Type B pancreatic cell (in vitro differentiated cells): ENCODE measurements at regions not wholly inside any gene's neighbourhood (a gene's known extent, or its start where the extent isn't known, plus 50 kb on each side); places are given as distances from the start of the nearest gene placed in this dataset.
A peak's percentile ranks its signal among the peaks of the same experiment; 100 is the strongest.

ENCODE experiments used
- DNase-seq: peaks from one replicate; pipeline ENCODE4 v3.0.0; 2021; ENCODE audit warnings: mixed read lengths; ENCODE audit not compliant: unreplicated experiment; ENCODE audit errors: extremely low spot score
- H3K27ac Mint-ChIP-seq: 2 replicates; pipeline ENCODE4 v1.8.0; 2021; ENCODE audit warnings: mild to moderate bottlenecking, mixed read lengths
- H3K27me3 Mint-ChIP-seq: 2 replicates; pipeline ENCODE4 v1.8.0; 2021; ENCODE audit warnings: mixed read lengths
- H3K36me3 Mint-ChIP-seq: 2 replicates; pipeline ENCODE4 v1.8.0; 2021; ENCODE audit warnings: mixed read lengths
- H3K4me1 Mint-ChIP-seq: one replicate; pipeline ENCODE4 v1.8.0; 2021; ENCODE audit warnings: mixed read lengths; ENCODE audit not compliant: unreplicated experiment
- H3K4me3 Mint-ChIP-seq: 2 replicates; pipeline ENCODE4 v1.8.0; 2021; ENCODE audit warnings: mild to moderate bottlenecking, mixed read lengths
- H3K9me3 Mint-ChIP-seq: 2 replicates; pipeline ENCODE4 v1.8.0; 2021; ENCODE audit warnings: mixed read lengths
- TF ChIP-seq, protein P1 (sequence below): fragments of 200-600 bp; sonication (generic); conservative IDR thresholded peaks from 2 replicates; pipeline ENCODE4 v1.5.0; 2021; ENCODE audit warnings: antibody characterized with exemption, mild to moderate bottlenecking

- TF ChIP-seq, protein P1, sequence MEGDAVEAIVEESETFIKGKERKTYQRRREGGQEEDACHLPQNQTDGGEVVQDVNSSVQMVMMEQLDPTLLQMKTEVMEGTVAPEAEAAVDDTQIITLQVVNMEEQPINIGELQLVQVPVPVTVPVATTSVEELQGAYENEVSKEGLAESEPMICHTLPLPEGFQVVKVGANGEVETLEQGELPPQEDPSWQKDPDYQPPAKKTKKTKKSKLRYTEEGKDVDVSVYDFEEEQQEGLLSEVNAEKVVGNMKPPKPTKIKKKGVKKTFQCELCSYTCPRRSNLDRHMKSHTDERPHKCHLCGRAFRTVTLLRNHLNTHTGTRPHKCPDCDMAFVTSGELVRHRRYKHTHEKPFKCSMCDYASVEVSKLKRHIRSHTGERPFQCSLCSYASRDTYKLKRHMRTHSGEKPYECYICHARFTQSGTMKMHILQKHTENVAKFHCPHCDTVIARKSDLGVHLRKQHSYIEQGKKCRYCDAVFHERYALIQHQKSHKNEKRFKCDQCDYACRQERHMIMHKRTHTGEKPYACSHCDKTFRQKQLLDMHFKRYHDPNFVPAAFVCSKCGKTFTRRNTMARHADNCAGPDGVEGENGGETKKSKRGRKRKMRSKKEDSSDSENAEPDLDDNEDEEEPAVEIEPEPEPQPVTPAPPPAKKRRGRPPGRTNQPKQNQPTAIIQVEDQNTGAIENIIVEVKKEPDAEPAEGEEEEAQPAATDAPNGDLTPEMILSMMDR, result no peak
- Mint-ChIP-seq H3K27ac (no peak overlapping the region), H3K9me3 (peaks cover 3% of the 10 kb centered on the region), H3K27me3 (peaks cover 23% of the 10 kb centered on the region), H3K4me1 (no peaks in the 10 kb centered on the region), H3K4me3 (no peak overlapping the region), H3K36me3 (no peaks in the 10 kb centered on the region)
- no peak for DNase-seq
Measured at GRCh38 chr10:130750441-130750840, 561.1 kb downstream of the TCERG1L start.

DNA sequence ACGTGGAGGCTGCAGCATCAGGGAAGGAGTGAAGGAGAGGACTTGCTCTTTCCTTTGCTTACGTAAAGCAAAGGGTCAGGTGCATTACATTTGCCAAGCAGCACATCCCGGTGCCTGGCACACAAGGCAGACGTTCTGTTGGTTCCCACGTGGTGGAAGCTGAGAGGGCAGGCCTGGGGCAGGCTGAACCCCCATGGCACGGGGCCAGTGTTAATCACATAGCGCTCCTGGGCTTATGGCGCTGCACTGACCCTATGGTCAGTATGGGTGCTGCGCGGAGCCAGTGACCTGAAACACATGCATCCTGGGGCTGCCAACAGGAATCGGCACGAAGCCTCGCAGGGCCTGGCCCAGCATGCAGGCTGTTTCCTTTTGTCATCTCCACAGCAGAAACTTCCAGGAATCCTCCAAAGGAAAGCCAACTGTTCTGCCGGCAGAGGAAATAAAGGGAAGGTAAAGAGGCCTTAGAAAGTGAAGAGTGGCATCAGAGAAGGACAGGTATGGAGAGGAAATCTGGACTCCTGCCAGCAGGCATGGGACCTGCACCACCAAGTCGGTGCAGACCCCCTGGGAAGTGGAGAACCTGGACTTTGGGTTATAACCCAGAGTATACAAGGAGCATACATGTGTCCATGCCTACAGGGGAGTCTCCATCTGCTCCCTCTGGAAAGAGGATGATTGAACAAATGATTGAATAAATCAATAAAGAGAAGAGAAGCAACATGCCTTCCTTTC is 560.2 kb downstream of the TCERG1L start:
- Mint-ChIP-seq H3K36me3 (no peaks in the 10 kb centered on the region), H3K9me3 (peaks cover 6% of the 10 kb centered on the region), H3K4me1 (no peaks in the 10 kb centered on the region), H3K4me3 (no peak overlapping the region), H3K27ac (no peak overlapping the region), H3K27me3 (peaks cover 20% of the 10 kb centered on the region)
- TF ChIP-seq, protein P1, result no peak
- peak; percentile 45 for DNase-seq

DNA sequence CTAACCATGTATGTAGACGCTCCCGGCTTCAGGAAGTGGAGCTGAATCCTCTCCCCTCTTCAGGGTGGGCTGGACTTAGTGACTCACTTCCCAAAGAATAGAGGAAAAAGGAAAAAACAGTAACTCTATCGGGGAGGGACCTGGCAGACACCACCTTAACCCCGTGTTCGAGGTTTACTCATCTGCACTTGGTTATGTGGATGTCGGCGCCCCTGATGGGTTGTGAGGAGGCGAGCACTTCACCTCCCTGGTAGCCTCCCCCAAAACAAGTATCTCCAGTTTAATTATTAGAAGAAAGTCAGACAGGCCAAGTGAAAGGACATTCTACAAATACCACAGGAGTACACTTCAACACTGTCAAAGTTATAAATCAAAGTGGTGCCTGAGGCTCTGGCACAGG is 559.7 kb downstream of the TCERG1L start:
- H3K4me1 Mint-ChIP-seq, result no peaks in the 10 kb centered on the region
- no peak overlapping the region for H3K27ac Mint-ChIP-seq
- H3K9me3 Mint-ChIP-seq, result peaks cover 6% of the 10 kb centered on the region
- DNase-seq, result peak; percentile 31
- peaks cover 20% of the 10 kb centered on the region for H3K27me3 Mint-ChIP-seq
- TF ChIP-seq, protein P1, result no peak
- no peak overlapping the region for H3K4me3 Mint-ChIP-seq
- H3K36me3 Mint-ChIP-seq, result no peaks in the 10 kb centered on the region

DNA sequence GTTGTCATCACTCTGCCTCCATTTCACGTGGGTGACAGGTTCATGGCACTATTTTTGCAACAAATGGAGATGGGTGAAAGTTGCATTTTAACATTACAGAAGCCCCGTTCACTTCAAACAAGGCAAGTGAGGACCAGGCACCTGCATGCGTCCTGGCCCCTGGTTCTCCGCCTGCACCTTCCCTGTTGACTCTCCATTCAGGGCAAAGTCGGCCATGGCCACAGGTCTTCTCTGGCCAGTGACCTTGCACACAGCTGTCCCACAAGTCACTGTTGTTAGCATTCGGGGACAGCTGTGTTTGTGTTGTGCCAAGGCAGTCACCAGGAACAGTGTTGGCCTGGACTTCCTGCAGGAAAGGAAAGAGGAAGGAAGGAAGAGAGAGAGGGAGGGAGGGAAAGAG is 554.9 kb downstream of the TCERG1L start:
- DNase-seq, result peak; percentile 40
- Mint-ChIP-seq H3K9me3 (peaks cover 6% of the 10 kb centered on the region), H3K36me3 (no peaks in the 10 kb centered on the region), H3K4me1 (no peaks in the 10 kb centered on the region), H3K27me3 (peaks cover 17% of the 10 kb centered on the region), H3K4me3 (no peak overlapping the region), H3K27ac (no peak overlapping the region)
- TF ChIP-seq, protein P1, result no peak

GRCh38 chr10:130757271-130757670 is 554.2 kb downstream of the TCERG1L start:
- Mint-ChIP-seq H3K27ac (peak overlapping the region; percentile 64), H3K9me3 (peaks cover 6% of the 10 kb centered on the region), H3K4me1 (no peaks in the 10 kb centered on the region), H3K4me3 (no peak overlapping the region), H3K36me3 (no peaks in the 10 kb centered on the region), H3K27me3 (peaks cover 11% of the 10 kb centered on the region)
- DNase-seq, result peak; percentile 29
- TF ChIP-seq, protein P1, result no peak
